Lower lobe of right lung (tissue), 2 donors: ENCODE measurements at regions not wholly inside any gene's neighbourhood (a gene's known extent, or its start where the extent isn't known, plus 50 kb on each side); places are given as distances from the start of the nearest gene placed in this dataset.

Source experiments
- ATAC-seq, 2 donors: fragments of 200-7000 bp; cut with Tn5 transposase; one replicate each; pipeline ENCODE4 v1.9.1; 2020 to 2022; ENCODE audit warnings: mild to moderate bottlenecking in 2 of 2, moderate library complexity in 2 of 2
- DNase-seq: peaks from one replicate; pipeline ENCODE4 v3.0.0-alpha.2; 2020
- H3K27ac ChIP-seq: fragments of 200-600 bp; one replicate; pipeline ENCODE4 v1.8.0; 2022
- H3K27me3 ChIP-seq: fragments of 200-600 bp; one replicate; pipeline ENCODE4 v1.8.0; 2022; ENCODE audit warnings: low read depth
- H3K36me3 ChIP-seq: fragments of 200-600 bp; one replicate; pipeline ENCODE4 v1.8.0; 2022; ENCODE audit warnings: mild to moderate bottlenecking
- H3K4me1 ChIP-seq: fragments of 200-600 bp; one replicate; pipeline ENCODE4 v1.8.0; 2022
- H3K4me3 ChIP-seq: fragments of 200-600 bp; one replicate; pipeline ENCODE4 v1.8.0; 2022; ENCODE audit warnings: mild to moderate bottlenecking
- H3K9me3 ChIP-seq: fragments of 200-600 bp; one replicate; pipeline ENCODE4 v1.8.0; 2022
- CTCF ChIP-seq: fragments of 200-600 bp; IDR thresholded peaks from one replicate; pipeline ENCODE4 v1.8.0; 2022; ENCODE audit warnings: antibody characterized with exemption, mild to moderate bottlenecking
- intact Hi-C: fragments of 100-400 bp; cut with DNase I; formaldehyde crosslinking; loops from one replicate; pipeline ENCODE4 v1.11.0; 2022
- donor health status: DM: no; HTN: yes; CAD: no; lungs with severe emphysema.

DNA sequence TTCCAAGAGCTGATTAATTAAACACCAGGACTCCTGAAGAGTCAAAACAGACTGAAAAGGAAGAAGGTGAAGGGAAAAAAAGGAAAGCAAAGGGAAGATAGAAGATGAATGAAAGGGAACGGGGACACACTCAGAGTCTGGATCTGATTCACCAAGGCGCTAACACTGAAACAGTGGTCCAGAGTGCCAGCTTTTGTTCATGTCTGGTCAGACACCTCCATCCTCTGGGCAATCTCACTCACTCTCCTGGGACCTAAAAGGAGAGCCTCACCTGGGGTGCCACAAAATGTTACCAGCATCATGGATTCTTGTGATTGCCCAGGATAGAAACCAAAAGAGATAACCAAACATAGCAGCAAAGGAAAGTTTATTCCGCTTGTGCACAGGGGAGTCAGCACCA, 120.3 kb upstream of the AFF2 start:
- Histone ChIP-seq H3K4me3 (no peak overlapping the region), H3K9me3 (no peaks in the 10 kb centered on the region), H3K27ac (no peak overlapping the region), H3K4me1 (no peaks in the 10 kb centered on the region), H3K27me3 (no peaks in the 10 kb centered on the region), H3K36me3 (no peaks in the 10 kb centered on the region)
- intact Hi-C loops: no loop called here
- no peak for ATAC-seq
- no peak for DNase-seq
- TF ChIP-seq CTCF: no peak

DNA sequence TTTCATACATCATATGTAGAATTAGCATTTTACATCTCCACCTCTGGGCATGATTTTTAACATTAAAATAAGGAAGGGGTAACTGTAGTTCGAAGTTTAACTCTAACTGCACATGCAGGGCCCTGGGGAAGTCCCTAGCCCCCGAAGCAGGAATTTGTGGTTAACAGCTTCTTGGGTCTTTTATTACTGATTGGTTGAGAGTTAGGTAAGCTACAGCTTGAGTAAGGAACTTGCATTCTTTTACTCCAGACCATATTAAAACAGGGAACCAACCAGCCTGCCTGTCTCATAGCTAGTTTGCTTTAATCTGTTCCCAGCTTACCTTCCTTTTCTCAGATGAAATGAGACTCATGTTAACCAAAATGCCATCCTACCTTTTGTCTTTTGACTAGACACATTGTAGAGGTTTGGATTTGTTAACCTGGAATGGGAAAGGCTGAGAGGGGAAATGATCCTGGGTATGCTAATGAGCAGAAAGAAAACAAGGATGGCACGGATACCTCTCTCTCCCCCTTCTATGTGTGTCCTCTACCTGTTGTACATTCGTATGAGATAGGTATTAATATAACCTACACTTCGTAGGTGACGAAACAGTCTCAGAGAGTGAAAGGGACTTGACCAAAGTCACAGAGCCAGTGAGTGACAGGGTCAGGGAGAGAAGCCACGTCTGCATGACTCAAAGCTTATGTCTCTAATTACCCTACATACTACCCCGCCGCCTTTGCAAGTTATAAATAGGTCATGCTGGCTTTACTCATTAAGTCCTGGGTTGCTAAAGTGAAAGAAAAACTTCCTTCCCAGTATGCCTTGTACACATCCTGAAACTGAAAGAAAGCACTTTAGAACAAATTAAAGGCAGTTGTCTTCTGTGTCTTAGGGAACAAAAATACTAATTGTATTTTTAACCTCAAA, 119.5 kb upstream of the AFF2 start:
- H3K27me3 ChIP-seq: no peaks in the 10 kb centered on the region
- no peaks in the 10 kb centered on the region for H3K36me3 ChIP-seq
- DNase-seq (no peak), ATAC-seq (peak; percentile 57 to 66)
- intact Hi-C loops: no loop called here
- peak overlapping the region; percentile 8 for H3K4me3 ChIP-seq
- H3K27ac ChIP-seq: peak overlapping the region; percentile 11
- H3K9me3 ChIP-seq: no peaks in the 10 kb centered on the region
- TF ChIP-seq CTCF: no peak
- no peaks in the 10 kb centered on the region for H3K4me1 ChIP-seq

GRCh38 chrX:148381603-148382002, 118.8 kb upstream of the AFF2 start:
- intact Hi-C loops: no loop called here
- DNase-seq (no peak), ATAC-seq (no peak)
- peak overlapping the region; percentile 11 for H3K27ac ChIP-seq
- no peaks in the 10 kb centered on the region for H3K27me3 ChIP-seq
- H3K4me1 ChIP-seq: no peaks in the 10 kb centered on the region
- no peak for TF ChIP-seq CTCF
- no peaks in the 10 kb centered on the region for H3K36me3 ChIP-seq
- no peaks in the 10 kb centered on the region for H3K9me3 ChIP-seq
- peak overlapping the region; percentile 8 for H3K4me3 ChIP-seq

DNA sequence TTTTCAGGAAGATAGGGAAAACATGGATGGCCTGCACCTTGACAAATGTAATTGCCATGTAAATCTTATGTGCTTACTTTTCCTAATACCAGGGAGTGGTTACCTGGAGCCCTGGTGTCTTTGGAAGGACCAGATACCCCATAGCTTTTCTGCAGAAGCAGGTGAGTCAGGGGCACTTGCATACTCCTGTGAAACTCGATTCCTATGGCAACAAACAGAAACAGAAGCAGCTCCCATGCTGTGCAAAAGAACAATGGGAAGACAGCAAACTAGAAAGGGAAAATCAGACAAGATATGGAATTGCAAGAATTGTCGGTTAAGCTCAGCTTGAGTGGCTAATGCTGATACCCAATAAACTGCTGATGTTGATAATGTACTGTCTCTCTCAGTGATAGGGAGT, 117.4 kb upstream of the AFF2 start:
- no peak for TF ChIP-seq CTCF
- Histone ChIP-seq H3K36me3 (no peaks in the 10 kb centered on the region), H3K9me3 (no peaks in the 10 kb centered on the region), H3K4me3 (no peak overlapping the region), H3K27me3 (no peaks in the 10 kb centered on the region), H3K4me1 (no peaks in the 10 kb centered on the region), H3K27ac (no peak overlapping the region)
- DNase-seq: no peak
- intact Hi-C loops: no loop called here
- no peak for ATAC-seq

DNA sequence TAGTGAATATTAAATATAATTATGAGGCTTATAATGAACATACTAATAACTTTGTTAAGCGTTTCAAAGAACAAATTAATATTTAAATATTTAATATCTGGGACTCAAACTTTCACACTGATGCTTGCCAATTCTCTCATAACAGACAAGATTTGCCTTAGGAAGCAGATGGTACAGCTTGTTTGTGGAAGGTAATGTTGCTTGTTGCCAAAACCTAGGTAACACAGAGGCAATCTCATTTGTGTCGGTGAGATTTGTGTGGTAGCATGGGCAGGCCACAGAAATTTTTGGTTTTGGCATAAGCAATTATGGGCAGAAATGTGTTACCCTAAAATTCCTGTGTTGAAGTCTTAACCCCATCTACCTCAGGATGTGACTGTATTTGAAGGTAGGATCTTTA, 114.9 kb upstream of the AFF2 start:
- TF ChIP-seq CTCF: no peak
- no peaks in the 10 kb centered on the region for H3K9me3 ChIP-seq
- no peak overlapping the region for H3K27ac ChIP-seq
- H3K4me1 ChIP-seq: no peaks in the 10 kb centered on the region
- ATAC-seq (no peak), DNase-seq (no peak)
- intact Hi-C loops: no loop called here
- H3K27me3 ChIP-seq: no peaks in the 10 kb centered on the region
- no peak overlapping the region for H3K4me3 ChIP-seq
- H3K36me3 ChIP-seq: no peaks in the 10 kb centered on the region
